Neutrophil (primary cell): ENCODE measurements at regions not wholly inside any gene's neighbourhood (a gene's known extent, or its start where the extent isn't known, plus 50 kb on each side); places are given as distances from the start of the nearest gene placed in this dataset.

Experiments
- H3K27ac ChIP-seq: fragments of 200-600 bp; sonication (generic); 2 replicates; pipeline ENCODE4 v1.5.1; 2016; ENCODE audit warnings: mild to moderate bottlenecking, moderate library complexity
- H3K27me3 ChIP-seq: fragments of 200-600 bp; sonication (generic); 2 replicates; pipeline ENCODE4 v1.6.0; 2016; ENCODE audit warnings: mild to moderate bottlenecking
- H3K36me3 ChIP-seq: fragments of 200-600 bp; sonication (generic); 2 replicates; pipeline ENCODE4 v1.5.1; 2017
- H3K4me1 ChIP-seq, 2 experiments: fragments of 200-600 bp in 1 of 2; sonication (generic) in 1 of 2; 1 replicate in 1 of 2; 2 replicates in 1 of 2; pipeline versions ENCODE4 v1.5.1 to v1.6.1; 2013 to 2016; ENCODE audit warnings: low read depth in 1 of 2, low read length in 1 of 2, mild to moderate bottlenecking in 1 of 2, moderate library complexity in 1 of 2; ENCODE audit not compliant: control insufficient read depth in 1 of 2, insufficient read depth in 1 of 2
- H3K4me3 ChIP-seq, 2 experiments: fragments of 200-600 bp in 1 of 2; sonication (generic) in 1 of 2; 1 replicate in 1 of 2; 2 replicates in 1 of 2; pipeline ENCODE4 v1.5.1; 2013 to 2016; ENCODE audit warnings: low read depth in 1 of 2, low read length in 1 of 2, mild to moderate bottlenecking in 1 of 2, moderate library complexity in 1 of 2
- H3K9me3 ChIP-seq: fragments of 200-600 bp; sonication (generic); 2 replicates; pipeline ENCODE4 v1.5.1; 2016
- CTCF ChIP-seq: fragments of 200-600 bp; sonication (generic); IDR thresholded peaks from 2 replicates; pipeline ENCODE4 v1.5.1; 2016; ENCODE audit warnings: antibody characterized with exemption

GRCh38 chr21:24844671-24845070 lies 762.6 kb downstream of the MRPL39 start:
- H3K36me3 ChIP-seq: no peaks in the 10 kb centered on the region
- TF ChIP-seq CTCF: no peak
- no peaks in the 10 kb centered on the region for H3K4me1 ChIP-seq
- H3K27ac ChIP-seq: no peak overlapping the region
- H3K9me3 ChIP-seq: no peaks in the 10 kb centered on the region
- H3K27me3 ChIP-seq: no peaks in the 10 kb centered on the region
- H3K4me3 ChIP-seq: no peak overlapping the region

- no peak for TF ChIP-seq CTCF
- H3K4me1 ChIP-seq: no peaks in the 10 kb centered on the region
- H3K4me3 ChIP-seq: no peak overlapping the region
- no peaks in the 10 kb centered on the region for H3K9me3 ChIP-seq
- H3K27ac ChIP-seq: no peak overlapping the region
- no peaks in the 10 kb centered on the region for H3K27me3 ChIP-seq
- no peaks in the 10 kb centered on the region for H3K36me3 ChIP-seq
Measured at GRCh38 chr21:24840287-24840686, 767.0 kb downstream of the MRPL39 start.

- H3K27ac ChIP-seq: no peak overlapping the region
- H3K4me3 ChIP-seq: no peak overlapping the region
- no peaks in the 10 kb centered on the region for H3K27me3 ChIP-seq
- no peaks in the 10 kb centered on the region for H3K4me1 ChIP-seq
- H3K9me3 ChIP-seq: no peaks in the 10 kb centered on the region
- no peaks in the 10 kb centered on the region for H3K36me3 ChIP-seq
- no peak for TF ChIP-seq CTCF
Measured at GRCh38 chr21:24832961-24833360, 774.3 kb downstream of the MRPL39 start.

- no peak overlapping the region for H3K4me3 ChIP-seq
- no peaks in the 10 kb centered on the region for H3K4me1 ChIP-seq
- no peaks in the 10 kb centered on the region for H3K9me3 ChIP-seq
- H3K27me3 ChIP-seq: no peaks in the 10 kb centered on the region
- no peak overlapping the region for H3K27ac ChIP-seq
- no peak for TF ChIP-seq CTCF
- H3K36me3 ChIP-seq: no peaks in the 10 kb centered on the region
Measured at GRCh38 chr21:24829397-24829796, 777.9 kb downstream of the MRPL39 start.

GRCh38 chr21:24826822-24827221 lies 780.5 kb downstream of the MRPL39 start:
- TF ChIP-seq CTCF: no peak
- no peaks in the 10 kb centered on the region for H3K27me3 ChIP-seq

GRCh38 chr21:24825348-24825747 lies 781.9 kb downstream of the MRPL39 start:
- TF ChIP-seq CTCF: no peak
- Histone ChIP-seq H3K27me3 (no peaks in the 10 kb centered on the region), H3K27ac (no peak overlapping the region), H3K4me3 (no peak overlapping the region), H3K4me1 (no peaks in the 10 kb centered on the region), H3K36me3 (no peaks in the 10 kb centered on the region), H3K9me3 (no peaks in the 10 kb centered on the region)

More at GRCh38 chr21:24826822-24827221, 780.5 kb downstream of the MRPL39 start:
- Histone ChIP-seq H3K36me3 (no peaks in the 10 kb centered on the region), H3K4me3 (no peak overlapping the region), H3K4me1 (no peaks in the 10 kb centered on the region), H3K27ac (no peak overlapping the region), H3K9me3 (no peaks in the 10 kb centered on the region)
